ENCODE measurements at regions not wholly inside any gene's neighbourhood (a gene's known extent, or its start where the extent isn't known, plus 50 kb on each side); places are given as distances from the start of the nearest gene placed in this dataset.
"Not testable (repeated sequence)": the region's sequence is repeated elsewhere in the genome, so short reads cannot be mapped to it uniquely, and the experiment has no call there.

DNA sequence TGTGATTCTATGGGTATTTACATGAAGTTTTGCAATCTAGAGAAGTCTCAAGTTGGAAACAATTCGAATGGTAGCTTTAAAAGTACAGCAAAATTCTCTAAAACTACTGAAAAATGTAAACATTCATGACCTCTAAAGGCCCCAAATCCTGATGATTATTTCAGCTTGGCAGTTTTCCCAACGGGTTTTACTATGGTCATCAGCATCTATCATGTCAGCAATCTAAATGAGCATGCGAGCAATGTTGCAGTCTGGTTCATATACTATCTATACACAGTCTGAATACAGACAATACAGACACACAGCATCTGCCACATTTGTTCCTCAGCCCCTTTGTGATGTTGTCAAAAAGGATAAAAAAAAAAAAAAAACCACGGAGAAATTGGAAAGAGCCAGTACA lies 790.3 kb upstream of the HTR2C start:
- Mint-ChIP-seq H3K27me3 (peaks cover 0 to 6% of the 10 kb centered on the region in 2 donors), H3K27ac (no peak overlapping the region), H3K4me3 (no peak overlapping the region), H3K4me1 (no peaks in the 10 kb centered on the region), H3K9me3 (peaks cover 0 to 3% (median 0%) of the 10 kb centered on the region in 5 donors), H3K36me3 (no peaks in the 10 kb centered on the region)
- no peaks in the 10 kb centered on the region for H3K27me3 ChIP-seq (ENCODE audit: insufficient read depth, low read length, poor library complexity, severe bottlenecking)
- no peak overlapping the region for H3K4me3 ChIP-seq (ENCODE audit: low read length)
- no peak for DNase-seq
- no peak overlapping the region for H3K27ac ChIP-seq (ENCODE audit: low read depth, low read length)
- CTCF ChIA-PET = no interaction called here
- H3K36me3 ChIP-seq (ENCODE audit: insufficient read depth, low read length) = no peaks in the 10 kb centered on the region
- no peaks in the 10 kb centered on the region for H3K4me1 ChIP-seq (ENCODE audit: insufficient read depth, low read length)
- no peaks in the 10 kb centered on the region for H3K9me3 ChIP-seq (ENCODE audit: low read length)
- POLR2A ChIA-PET = no interaction called here

GRCh38 chrX:113790987-113791386 lies 792.9 kb upstream of the HTR2C start:
- H3K9me3 ChIP-seq (ENCODE audit: low read length) = no peaks in the 10 kb centered on the region
- no peaks in the 10 kb centered on the region for H3K36me3 ChIP-seq (ENCODE audit: insufficient read depth, low read length)
- H3K4me1 ChIP-seq (ENCODE audit: insufficient read depth, low read length) = no peaks in the 10 kb centered on the region
- H3K4me3 Mint-ChIP-seq = no peak overlapping the region
- H3K9me3 Mint-ChIP-seq = no peaks in the 10 kb centered on the region
- no peaks in the 10 kb centered on the region for H3K36me3 Mint-ChIP-seq
- CTCF ChIA-PET = no interaction called here
- POLR2A ChIA-PET = no interaction called here
- peaks cover 0 to 3% of the 10 kb centered on the region in 2 donors for H3K27me3 Mint-ChIP-seq
- no peak overlapping the region for H3K27ac ChIP-seq (ENCODE audit: low read depth, low read length)
- H3K4me3 ChIP-seq (ENCODE audit: low read length) = no peak overlapping the region
- H3K27ac Mint-ChIP-seq = no peak overlapping the region
- no peaks in the 10 kb centered on the region for H3K27me3 ChIP-seq (ENCODE audit: insufficient read depth, low read length, poor library complexity, severe bottlenecking)
- no peak for DNase-seq
- H3K4me1 Mint-ChIP-seq = no peaks in the 10 kb centered on the region

GRCh38 chrX:113784754-113785153 lies 799.1 kb upstream of the HTR2C start:
- H3K36me3 Mint-ChIP-seq; H3K9me3 Mint-ChIP-seq; H3K4me3 Mint-ChIP-seq; CTCF ChIA-PET; H3K27me3 ChIP-seq (ENCODE audit: insufficient read depth, low read length, poor library complexity, severe bottlenecking); H3K4me1 Mint-ChIP-seq; H3K4me3 ChIP-seq (ENCODE audit: low read length); H3K36me3 ChIP-seq (ENCODE audit: insufficient read depth, low read length); H3K27ac ChIP-seq (ENCODE audit: low read depth, low read length); DNase-seq; H3K27me3 Mint-ChIP-seq; POLR2A ChIA-PET; H3K9me3 ChIP-seq (ENCODE audit: low read length); H3K27ac Mint-ChIP-seq; H3K4me1 ChIP-seq (ENCODE audit: insufficient read depth, low read length): not testable (repeated sequence)

DNA sequence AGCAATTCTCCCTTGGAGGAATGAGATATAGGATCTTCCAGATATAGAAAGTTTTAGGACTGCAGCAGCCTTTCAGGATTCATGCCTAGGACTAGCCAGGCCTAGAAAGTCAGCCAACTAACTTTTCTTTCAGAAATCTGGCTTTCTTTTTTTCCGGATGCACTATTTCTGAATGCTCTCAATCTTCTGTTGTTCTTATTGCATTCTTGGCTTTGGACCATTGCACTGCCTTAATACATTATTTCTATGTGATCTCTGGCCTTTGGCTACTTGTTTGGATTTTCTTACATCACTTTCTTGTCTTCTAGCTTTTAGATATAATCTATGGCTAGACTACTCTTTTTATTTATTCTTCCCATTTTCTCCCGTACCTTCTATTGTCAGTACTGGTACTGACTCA lies 813.1 kb upstream of the HTR2C start:
- peaks cover 0 to 3% (median 0%) of the 10 kb centered on the region in 5 donors for H3K9me3 Mint-ChIP-seq
- Histone ChIP-seq H3K36me3 (ENCODE audit: insufficient read depth, low read length) (no peaks in the 10 kb centered on the region), H3K4me3 (ENCODE audit: low read length) (no peak overlapping the region), H3K9me3 (ENCODE audit: low read length) (no peaks in the 10 kb centered on the region), H3K4me1 (ENCODE audit: insufficient read depth, low read length) (no peaks in the 10 kb centered on the region), H3K27ac (ENCODE audit: low read depth, low read length) (no peak overlapping the region), H3K27me3 (ENCODE audit: insufficient read depth, low read length, poor library complexity, severe bottlenecking) (no peaks in the 10 kb centered on the region)
- H3K27ac Mint-ChIP-seq = no peak overlapping the region
- H3K4me1 Mint-ChIP-seq = no peaks in the 10 kb centered on the region
- ChIA-PET POLR2A (no interaction called here), CTCF (no interaction called here)
- no peaks in the 10 kb centered on the region for H3K27me3 Mint-ChIP-seq
- no peak for DNase-seq
- no peaks in the 10 kb centered on the region for H3K36me3 Mint-ChIP-seq
- no peak overlapping the region for H3K4me3 Mint-ChIP-seq

- Mint-ChIP-seq H3K4me3 (no peak overlapping the region), H3K27ac (no peak overlapping the region), H3K27me3 (no peaks in the 10 kb centered on the region), H3K9me3 (peaks cover 0 to 3% (median 0%) of the 10 kb centered on the region in 5 donors), H3K4me1 (no peaks in the 10 kb centered on the region), H3K36me3 (no peaks in the 10 kb centered on the region)
- no peaks in the 10 kb centered on the region for H3K4me1 ChIP-seq (ENCODE audit: insufficient read depth, low read length)
- no peaks in the 10 kb centered on the region for H3K27me3 ChIP-seq (ENCODE audit: insufficient read depth, low read length, poor library complexity, severe bottlenecking)
- ChIA-PET POLR2A (no interaction called here), CTCF (no interaction called here)
- H3K27ac ChIP-seq (ENCODE audit: low read depth, low read length) = no peak overlapping the region
- no peak overlapping the region for H3K4me3 ChIP-seq (ENCODE audit: low read length)
- no peaks in the 10 kb centered on the region for H3K9me3 ChIP-seq (ENCODE audit: low read length)
- H3K36me3 ChIP-seq (ENCODE audit: insufficient read depth, low read length) = no peaks in the 10 kb centered on the region
- DNase-seq = no peak
Measured at GRCh38 chrX:113770071-113770470, 813.8 kb upstream of the HTR2C start.

GRCh38 chrX:113759422-113759821 lies 824.5 kb upstream of the HTR2C start:
- Histone ChIP-seq H3K9me3 (ENCODE audit: low read length) (no peaks in the 10 kb centered on the region), H3K27ac (ENCODE audit: low read depth, low read length) (no peak overlapping the region), H3K4me3 (ENCODE audit: low read length) (no peak overlapping the region), H3K36me3 (ENCODE audit: insufficient read depth, low read length) (no peaks in the 10 kb centered on the region), H3K4me1 (ENCODE audit: insufficient read depth, low read length) (no peaks in the 10 kb centered on the region), H3K27me3 (ENCODE audit: insufficient read depth, low read length, poor library complexity, severe bottlenecking) (no peaks in the 10 kb centered on the region)
- no peak overlapping the region for H3K27ac Mint-ChIP-seq
- no peak for DNase-seq
- no peak overlapping the region for H3K4me3 Mint-ChIP-seq
- H3K36me3 Mint-ChIP-seq = no peaks in the 10 kb centered on the region
- ChIA-PET CTCF (no interaction called here), POLR2A (no interaction called here)
- peaks cover 0 to 4% of the 10 kb centered on the region in 2 donors for H3K27me3 Mint-ChIP-seq
- no peaks in the 10 kb centered on the region for H3K4me1 Mint-ChIP-seq
- peaks cover 0 to 3% (median 0%) of the 10 kb centered on the region in 5 donors for H3K9me3 Mint-ChIP-seq

DNA sequence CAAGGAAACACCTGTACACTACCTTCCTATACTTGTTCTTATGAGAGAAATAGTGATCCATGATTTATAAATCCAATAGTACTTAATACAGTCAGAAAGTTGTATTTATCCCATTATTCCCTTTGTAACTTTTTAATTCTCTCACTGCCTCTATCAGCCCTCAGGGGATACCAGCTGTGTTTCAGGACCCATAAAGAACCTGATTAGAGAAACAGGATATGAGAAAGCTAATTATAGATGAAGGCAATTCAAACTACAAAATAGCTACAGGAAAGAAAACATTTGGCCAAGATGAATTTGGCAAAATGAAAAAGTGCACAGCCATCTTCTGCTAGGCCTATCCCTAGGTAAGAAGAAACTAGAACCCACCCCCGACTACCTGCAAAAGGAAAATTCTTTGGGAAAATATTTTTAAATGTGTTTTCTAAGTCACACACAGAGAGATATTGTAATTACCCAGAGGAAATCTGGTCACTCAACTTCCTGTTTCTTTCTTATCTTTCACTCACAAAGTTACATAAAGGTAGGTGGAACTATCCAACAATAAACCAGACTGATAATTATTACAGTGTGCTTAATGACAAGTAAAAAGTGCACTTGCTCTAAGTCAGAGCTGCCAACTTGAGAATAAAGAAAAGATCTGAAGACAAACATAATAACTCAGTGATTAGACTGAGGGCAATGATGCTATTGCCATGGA lies 836.5 kb upstream of the HTR2C start:
- H3K36me3 ChIP-seq (ENCODE audit: insufficient read depth, low read length) = no peaks in the 10 kb centered on the region
- Mint-ChIP-seq H3K27ac (no peak overlapping the region), H3K36me3 (no peaks in the 10 kb centered on the region), H3K4me1 (no peaks in the 10 kb centered on the region), H3K4me3 (no peak overlapping the region), H3K27me3 (no peaks in the 10 kb centered on the region), H3K9me3 (peaks cover 0 to 8% (median 4%) of the 10 kb centered on the region in 5 donors)
- CTCF ChIA-PET = no interaction called here
- H3K27me3 ChIP-seq (ENCODE audit: insufficient read depth, low read length, poor library complexity, severe bottlenecking) = no peaks in the 10 kb centered on the region
- no peak overlapping the region for H3K4me3 ChIP-seq (ENCODE audit: low read length)
- no peaks in the 10 kb centered on the region for H3K9me3 ChIP-seq (ENCODE audit: low read length)
- no peaks in the 10 kb centered on the region for H3K4me1 ChIP-seq (ENCODE audit: insufficient read depth, low read length)
- no peak for DNase-seq
- H3K27ac ChIP-seq (ENCODE audit: low read depth, low read length) = no peak overlapping the region
- POLR2A ChIA-PET = no interaction called here

GRCh38 chrX:113743069-113743468 lies 840.8 kb upstream of the HTR2C start:
- DNase-seq = no peak
- no peaks in the 10 kb centered on the region for H3K27me3 Mint-ChIP-seq
- H3K27me3 ChIP-seq (ENCODE audit: insufficient read depth, low read length, poor library complexity, severe bottlenecking) = no peaks in the 10 kb centered on the region
- no peak overlapping the region for H3K27ac ChIP-seq (ENCODE audit: low read depth, low read length)
- ChIA-PET CTCF (no interaction called here), POLR2A (no interaction called here)
- no peak overlapping the region for H3K4me3 Mint-ChIP-seq
- H3K9me3 Mint-ChIP-seq = peaks cover 0 to 5% (median 0%) of the 10 kb centered on the region in 5 donors
- H3K9me3 ChIP-seq (ENCODE audit: low read length) = no peaks in the 10 kb centered on the region
- no peaks in the 10 kb centered on the region for H3K4me1 ChIP-seq (ENCODE audit: insufficient read depth, low read length)
- H3K4me3 ChIP-seq (ENCODE audit: low read length) = no peak overlapping the region
- H3K27ac Mint-ChIP-seq = no peak overlapping the region
- no peaks in the 10 kb centered on the region for H3K4me1 Mint-ChIP-seq
- no peaks in the 10 kb centered on the region for H3K36me3 ChIP-seq (ENCODE audit: insufficient read depth, low read length)
- no peaks in the 10 kb centered on the region for H3K36me3 Mint-ChIP-seq

DNA sequence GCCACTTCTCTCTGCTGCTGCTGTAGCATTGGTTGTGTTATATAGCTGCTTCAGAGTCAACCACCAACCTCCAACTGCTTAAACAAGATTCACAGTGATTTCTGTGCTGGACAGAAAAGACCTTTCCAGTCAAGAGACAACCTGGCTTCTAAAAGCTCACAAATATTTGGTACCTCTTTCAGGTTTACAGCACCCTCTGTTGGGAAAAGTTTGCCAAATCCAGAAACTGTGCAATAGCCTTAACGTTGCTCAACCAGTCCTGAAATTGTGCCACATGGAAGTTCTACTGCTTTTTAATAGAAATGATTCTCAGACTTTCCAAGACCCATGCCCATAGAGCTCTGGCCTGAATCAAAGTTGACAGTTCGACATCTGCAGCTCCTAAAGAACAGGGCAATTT lies 842.1 kb upstream of the HTR2C start:
- Mint-ChIP-seq H3K27me3 (no peaks in the 10 kb centered on the region), H3K4me1 (no peaks in the 10 kb centered on the region), H3K27ac (no peak overlapping the region), H3K9me3 (peaks cover 0 to 10% (median 0%) of the 10 kb centered on the region in 5 donors), H3K36me3 (no peaks in the 10 kb centered on the region), H3K4me3 (no peak overlapping the region)
- H3K4me1 ChIP-seq (ENCODE audit: insufficient read depth, low read length) = no peaks in the 10 kb centered on the region
- no peaks in the 10 kb centered on the region for H3K27me3 ChIP-seq (ENCODE audit: insufficient read depth, low read length, poor library complexity, severe bottlenecking)
- ChIA-PET CTCF (no interaction called here), POLR2A (no interaction called here)
- H3K4me3 ChIP-seq (ENCODE audit: low read length) = no peak overlapping the region
- H3K36me3 ChIP-seq (ENCODE audit: insufficient read depth, low read length) = no peaks in the 10 kb centered on the region
- H3K9me3 ChIP-seq (ENCODE audit: low read length) = no peaks in the 10 kb centered on the region
- H3K27ac ChIP-seq (ENCODE audit: low read depth, low read length) = no peak overlapping the region
- DNase-seq = no peak
